ENCODE measurements at regions not wholly inside any gene's neighbourhood (a gene's known extent, or its start where the extent isn't known, plus 50 kb on each side); places are given as distances from the start of the nearest gene placed in this dataset.
"Not testable (repeated sequence)": the region's sequence is repeated elsewhere in the genome, so short reads cannot be mapped to it uniquely, and the experiment has no call there.

DNA sequence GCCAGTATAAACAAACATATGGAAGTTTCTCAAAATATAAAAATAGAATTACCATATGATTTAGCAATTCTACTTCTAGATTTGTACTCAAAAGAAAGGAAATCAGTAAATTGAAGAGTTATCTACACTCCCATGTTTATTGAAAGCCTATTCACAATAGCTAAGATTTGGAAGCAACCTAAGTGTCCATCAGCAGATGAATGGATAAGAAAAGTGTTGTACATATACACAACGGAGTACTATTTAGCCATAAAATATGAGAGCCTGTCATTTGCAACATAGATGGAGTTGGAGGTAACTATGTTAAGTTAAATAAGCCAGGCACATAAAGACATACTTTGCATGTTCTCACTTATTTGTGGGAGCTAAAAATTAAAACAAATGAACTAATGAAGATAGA is 257.8 kb downstream of the TEX13C start:
- no peaks in the 10 kb centered on the region for H3K27me3 Mint-ChIP-seq

GRCh38 chrX:125604448-125604847 is 284.8 kb downstream of the TEX13C start:
- Histone ChIP-seq H3K27ac (ENCODE audit: insufficient read depth, low read length, poor library complexity, severe bottlenecking) (no peak overlapping the region), H3K9me3 (ENCODE audit: control insufficient read depth in 2 of 2, low read length in 2 of 2) (no peaks in the 10 kb centered on the region), H3K27me3 (ENCODE audit: control insufficient read depth, insufficient read depth, low read length) (no peaks in the 10 kb centered on the region), H3K4me1 (ENCODE audit: control insufficient read depth, insufficient read depth, low read length, poor library complexity, severe bottlenecking) (no peaks in the 10 kb centered on the region), H3K4me3 (ENCODE audit: low read depth, low read length) (no peak overlapping the region), H3K36me3 (ENCODE audit: control insufficient read depth, insufficient read depth, low read length) (no peaks in the 10 kb centered on the region)
- Mint-ChIP-seq H3K4me1 (no peaks in the 10 kb centered on the region), H3K27me3 (no peaks in the 10 kb centered on the region), H3K4me3 (no peak overlapping the region), H3K27ac (no peak overlapping the region), H3K9me3 (peaks cover 0 to 4% (median 0%) of the 10 kb centered on the region in 7 donors), H3K36me3 (no peaks in the 10 kb centered on the region)
- ATAC-seq (ENCODE audit: low read depth in 2 of 2) (no peak), DNase-seq (no peak)

More for the DNA sequence above, 257.8 kb downstream of the TEX13C start:
- Histone ChIP-seq H3K36me3 (ENCODE audit: control insufficient read depth, insufficient read depth, low read length) (no peaks in the 10 kb centered on the region), H3K4me1 (ENCODE audit: control insufficient read depth, insufficient read depth, low read length, poor library complexity, severe bottlenecking) (no peaks in the 10 kb centered on the region), H3K4me3 (ENCODE audit: low read depth, low read length) (no peak overlapping the region), H3K9me3 (ENCODE audit: control insufficient read depth in 2 of 2, low read length in 2 of 2) (no peaks in the 10 kb centered on the region), H3K27ac (ENCODE audit: insufficient read depth, low read length, poor library complexity, severe bottlenecking) (no peak overlapping the region), H3K27me3 (ENCODE audit: control insufficient read depth, insufficient read depth, low read length) (no peaks in the 10 kb centered on the region)
- no peaks in the 10 kb centered on the region for H3K4me1 Mint-ChIP-seq
- H3K4me3 Mint-ChIP-seq: no peak overlapping the region
- no peak for DNase-seq
- ATAC-seq (ENCODE audit: low read depth in 2 of 2): no peak
- no peaks in the 10 kb centered on the region for H3K36me3 Mint-ChIP-seq
- no peak overlapping the region for H3K27ac Mint-ChIP-seq
- H3K9me3 Mint-ChIP-seq: peaks cover 0 to 2% (median 0%) of the 10 kb centered on the region in 7 donors

GRCh38 chrX:125605145-125605544 is 285.5 kb downstream of the TEX13C start:
- H3K27ac Mint-ChIP-seq: no peak overlapping the region
- H3K4me3 ChIP-seq (ENCODE audit: low read depth, low read length): no peak overlapping the region
- no peaks in the 10 kb centered on the region for H3K4me1 Mint-ChIP-seq
- H3K4me1 ChIP-seq (ENCODE audit: control insufficient read depth, insufficient read depth, low read length, poor library complexity, severe bottlenecking): no peaks in the 10 kb centered on the region
- H3K36me3 Mint-ChIP-seq: no peaks in the 10 kb centered on the region
- H3K9me3 Mint-ChIP-seq: peaks cover 0 to 2% (median 0%) of the 10 kb centered on the region in 7 donors
- no peaks in the 10 kb centered on the region for H3K27me3 ChIP-seq (ENCODE audit: control insufficient read depth, insufficient read depth, low read length)
- H3K4me3 Mint-ChIP-seq: no peak overlapping the region
- H3K9me3 ChIP-seq (ENCODE audit: control insufficient read depth in 2 of 2, low read length in 2 of 2): no peaks in the 10 kb centered on the region
- DNase-seq (no peak), ATAC-seq (ENCODE audit: low read depth in 2 of 2) (no peak)
- H3K36me3 ChIP-seq (ENCODE audit: control insufficient read depth, insufficient read depth, low read length): no peaks in the 10 kb centered on the region
- no peak overlapping the region for H3K27ac ChIP-seq (ENCODE audit: insufficient read depth, low read length, poor library complexity, severe bottlenecking)
- no peaks in the 10 kb centered on the region for H3K27me3 Mint-ChIP-seq

DNA sequence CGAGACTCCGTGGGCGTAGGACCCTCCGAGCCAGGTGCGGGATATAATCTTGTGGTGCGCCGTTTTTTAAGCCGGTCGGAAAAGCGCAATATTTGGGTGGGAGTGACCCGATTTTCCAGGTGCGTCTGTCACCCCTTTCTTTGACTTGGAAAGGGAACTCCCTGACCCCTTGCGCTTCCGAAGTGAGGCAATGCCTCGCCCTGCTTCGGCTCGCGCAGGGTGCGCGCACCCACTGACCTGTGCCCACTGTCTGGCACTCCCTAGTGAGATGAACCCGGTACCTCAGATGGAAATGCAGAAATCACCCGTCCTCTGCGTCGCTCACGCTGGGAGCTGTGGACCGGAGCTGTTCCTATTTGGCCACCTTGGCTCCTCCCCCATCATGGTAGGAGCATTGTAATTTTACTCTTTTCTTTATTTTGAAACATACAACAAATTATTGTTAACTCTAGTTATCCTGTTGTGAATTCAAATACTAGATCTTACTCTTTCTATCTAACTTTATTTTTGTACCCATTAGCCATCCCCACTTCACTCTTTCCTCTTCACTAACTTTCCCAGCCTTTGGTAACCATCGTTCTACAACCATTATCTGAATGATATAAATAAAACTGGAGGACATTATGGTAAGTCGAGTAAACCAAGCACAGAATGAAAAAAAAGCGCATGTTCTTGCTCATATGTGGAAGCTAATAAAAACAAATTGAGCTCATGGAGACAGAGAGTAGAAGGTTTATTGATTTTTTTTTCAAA is 295.1 kb downstream of the TEX13C start:
- ATAC-seq (ENCODE audit: low read depth in 2 of 2); H3K9me3 ChIP-seq (ENCODE audit: control insufficient read depth in 2 of 2, low read length in 2 of 2); H3K27me3 ChIP-seq (ENCODE audit: control insufficient read depth, insufficient read depth, low read length); H3K9me3 Mint-ChIP-seq; H3K36me3 ChIP-seq (ENCODE audit: control insufficient read depth, insufficient read depth, low read length); DNase-seq; H3K27me3 Mint-ChIP-seq; H3K27ac ChIP-seq (ENCODE audit: insufficient read depth, low read length, poor library complexity, severe bottlenecking); H3K4me3 Mint-ChIP-seq; H3K27ac Mint-ChIP-seq; H3K4me1 Mint-ChIP-seq; H3K4me3 ChIP-seq (ENCODE audit: low read depth, low read length); H3K4me1 ChIP-seq (ENCODE audit: control insufficient read depth, insufficient read depth, low read length, poor library complexity, severe bottlenecking); H3K36me3 Mint-ChIP-seq: not testable (repeated sequence)

DNA sequence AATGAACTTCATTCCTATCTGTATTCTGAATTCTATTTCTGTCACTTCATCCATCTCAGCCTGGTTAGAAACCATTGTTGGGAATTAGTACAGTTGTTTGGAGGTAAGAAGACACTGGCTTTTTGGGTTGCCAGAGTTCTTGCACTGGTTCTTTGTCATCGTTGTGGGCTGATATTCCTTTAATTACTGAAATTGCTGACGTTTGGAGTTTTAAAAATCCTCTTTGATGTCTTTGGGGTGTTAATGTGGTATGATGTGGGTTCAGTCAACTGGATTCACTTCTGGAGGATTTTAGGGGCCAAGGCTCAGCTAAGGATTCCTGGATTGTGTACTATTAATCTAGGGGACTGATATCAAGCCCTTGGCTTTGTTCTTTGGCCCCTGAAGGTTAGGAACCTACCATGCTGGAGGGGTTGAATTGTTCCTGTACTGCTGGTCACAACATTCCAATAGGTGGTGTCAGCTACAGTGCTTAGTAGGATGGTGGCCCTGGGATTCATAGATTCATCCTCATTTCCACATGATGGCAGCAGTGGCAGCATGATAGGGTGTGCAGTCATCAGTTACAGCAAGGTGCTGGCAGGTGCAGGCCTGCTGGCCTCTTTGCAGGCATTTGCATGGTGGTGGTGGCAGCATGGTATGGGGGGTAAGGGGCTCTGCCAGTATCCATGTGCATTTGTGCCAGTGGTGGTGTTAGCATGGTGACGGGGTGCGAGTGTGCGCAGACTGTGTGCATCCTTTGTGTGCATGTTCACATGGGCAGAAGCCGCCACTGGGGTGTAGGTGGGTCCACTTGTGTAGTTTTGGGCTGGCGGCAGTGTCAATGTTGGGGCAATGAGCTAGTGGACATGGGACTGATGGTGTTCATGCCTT is 301.3 kb downstream of the TEX13C start:
- Histone ChIP-seq H3K4me3 (ENCODE audit: low read depth, low read length) (no peak overlapping the region), H3K9me3 (ENCODE audit: control insufficient read depth in 2 of 2, low read length in 2 of 2) (no peaks in the 10 kb centered on the region), H3K4me1 (ENCODE audit: control insufficient read depth, insufficient read depth, low read length, poor library complexity, severe bottlenecking) (no peaks in the 10 kb centered on the region), H3K36me3 (ENCODE audit: control insufficient read depth, insufficient read depth, low read length) (no peaks in the 10 kb centered on the region), H3K27ac (ENCODE audit: insufficient read depth, low read length, poor library complexity, severe bottlenecking) (no peak overlapping the region), H3K27me3 (ENCODE audit: control insufficient read depth, insufficient read depth, low read length) (no peaks in the 10 kb centered on the region)
- Mint-ChIP-seq H3K36me3 (no peaks in the 10 kb centered on the region), H3K27me3 (no peaks in the 10 kb centered on the region), H3K9me3 (peaks cover 0 to 5% (median 0%) of the 10 kb centered on the region in 7 donors), H3K4me3 (no peak overlapping the region), H3K27ac (no peak overlapping the region), H3K4me1 (no peaks in the 10 kb centered on the region)
- DNase-seq (no peak), ATAC-seq (ENCODE audit: low read depth in 2 of 2) (no peak)

- no peaks in the 10 kb centered on the region for H3K36me3 ChIP-seq (ENCODE audit: control insufficient read depth, insufficient read depth, low read length)
- no peaks in the 10 kb centered on the region for H3K4me1 ChIP-seq (ENCODE audit: control insufficient read depth, insufficient read depth, low read length, poor library complexity, severe bottlenecking)
- Mint-ChIP-seq H3K9me3 (peaks cover 0 to 5% (median 0%) of the 10 kb centered on the region in 7 donors), H3K4me1 (no peaks in the 10 kb centered on the region), H3K36me3 (no peaks in the 10 kb centered on the region), H3K4me3 (no peak overlapping the region), H3K27me3 (no peaks in the 10 kb centered on the region), H3K27ac (no peak overlapping the region)
- no peak overlapping the region for H3K4me3 ChIP-seq (ENCODE audit: low read depth, low read length)
- DNase-seq: no peak
- no peaks in the 10 kb centered on the region for H3K9me3 ChIP-seq (ENCODE audit: control insufficient read depth in 2 of 2, low read length in 2 of 2)
- ATAC-seq (ENCODE audit: low read depth in 2 of 2): no peak
- no peaks in the 10 kb centered on the region for H3K27me3 ChIP-seq (ENCODE audit: control insufficient read depth, insufficient read depth, low read length)
- H3K27ac ChIP-seq (ENCODE audit: insufficient read depth, low read length, poor library complexity, severe bottlenecking): no peak overlapping the region
Observed at GRCh38 chrX:125621588-125621927, 301.9 kb downstream of the TEX13C start.

GRCh38 chrX:125622899-125623298 is 303.2 kb downstream of the TEX13C start:
- H3K27ac ChIP-seq (ENCODE audit: insufficient read depth, low read length, poor library complexity, severe bottlenecking): no peak overlapping the region
- H3K4me3 ChIP-seq (ENCODE audit: low read depth, low read length): no peak overlapping the region
- Mint-ChIP-seq H3K27me3 (no peaks in the 10 kb centered on the region), H3K9me3 (peaks cover 0 to 5% (median 0%) of the 10 kb centered on the region in 7 donors), H3K27ac (no peak overlapping the region), H3K4me3 (no peak overlapping the region), H3K4me1 (no peaks in the 10 kb centered on the region), H3K36me3 (no peaks in the 10 kb centered on the region)
- no peaks in the 10 kb centered on the region for H3K4me1 ChIP-seq (ENCODE audit: control insufficient read depth, insufficient read depth, low read length, poor library complexity, severe bottlenecking)
- ATAC-seq (ENCODE audit: low read depth in 2 of 2) (no peak), DNase-seq (no peak)
- H3K9me3 ChIP-seq (ENCODE audit: control insufficient read depth in 2 of 2, low read length in 2 of 2): no peaks in the 10 kb centered on the region
- no peaks in the 10 kb centered on the region for H3K36me3 ChIP-seq (ENCODE audit: control insufficient read depth, insufficient read depth, low read length)
- no peaks in the 10 kb centered on the region for H3K27me3 ChIP-seq (ENCODE audit: control insufficient read depth, insufficient read depth, low read length)

- no peak overlapping the region for H3K4me3 Mint-ChIP-seq
- DNase-seq (no peak), ATAC-seq (ENCODE audit: low read depth in 2 of 2) (no peak)
- no peak overlapping the region for H3K27ac Mint-ChIP-seq
- H3K9me3 ChIP-seq (ENCODE audit: control insufficient read depth in 2 of 2, low read length in 2 of 2): no peaks in the 10 kb centered on the region
- H3K9me3 Mint-ChIP-seq: no peaks in the 10 kb centered on the region
- no peaks in the 10 kb centered on the region for H3K4me1 ChIP-seq (ENCODE audit: control insufficient read depth, insufficient read depth, low read length, poor library complexity, severe bottlenecking)
- no peaks in the 10 kb centered on the region for H3K27me3 Mint-ChIP-seq
- H3K36me3 Mint-ChIP-seq: no peaks in the 10 kb centered on the region
- no peak overlapping the region for H3K4me3 ChIP-seq (ENCODE audit: low read depth, low read length)
- no peaks in the 10 kb centered on the region for H3K36me3 ChIP-seq (ENCODE audit: control insufficient read depth, insufficient read depth, low read length)
- H3K27ac ChIP-seq (ENCODE audit: insufficient read depth, low read length, poor library complexity, severe bottlenecking): no peak overlapping the region
- no peaks in the 10 kb centered on the region for H3K27me3 ChIP-seq (ENCODE audit: control insufficient read depth, insufficient read depth, low read length)
- no peaks in the 10 kb centered on the region for H3K4me1 Mint-ChIP-seq
Observed at GRCh38 chrX:125627676-125628075, 308.0 kb downstream of the TEX13C start.
